ENCODE measurements at regions not wholly inside any gene's neighbourhood (a gene's known extent, or its start where the extent isn't known, plus 50 kb on each side); places are given as distances from the start of the nearest gene placed in this dataset.
"Not testable (repeated sequence)": the region's sequence is repeated elsewhere in the genome, so short reads cannot be mapped to it uniquely, and the experiment has no call there.

- TF ChIP-seq CTCF (IDR thresholded peaks at IDR 0.05; ENCODE audit: low read depth, low read length), result no peak
- DNase-seq (ENCODE audit: extremely low read depth, low read depth), result no peak
These were observed 63.3 kb downstream of the HAPSTR1 start for GRCh38 chr16:9154567-9155410.

GRCh38 chr16:9155871-9156270 lies 64.4 kb downstream of the HAPSTR1 start:
- no peak for DNase-seq (ENCODE audit: extremely low read depth, low read depth)
- no peak for TF ChIP-seq CTCF (IDR thresholded peaks at IDR 0.05; ENCODE audit: low read depth, low read length)

- DNase-seq (ENCODE audit: extremely low read depth, low read depth), result no peak
- peak; percentile 89 for TF ChIP-seq CTCF (IDR thresholded peaks at IDR 0.05; ENCODE audit: low read depth, low read length)
These were observed 68.6 kb downstream of the HAPSTR1 start for GRCh38 chr16:9159839-9160550.

- no peak for TF ChIP-seq CTCF (IDR thresholded peaks at IDR 0.05; ENCODE audit: low read depth, low read length)
- no peak for DNase-seq (ENCODE audit: extremely low read depth, low read depth)
These were observed 69.1 kb downstream of the HAPSTR1 start for GRCh38 chr16:9160551-9160911.

GRCh38 chr16:9165681-9166080 lies 74.2 kb downstream of the HAPSTR1 start:
- no peak for TF ChIP-seq CTCF (IDR thresholded peaks at IDR 0.05; ENCODE audit: low read depth, low read length)
- no peak for DNase-seq (ENCODE audit: extremely low read depth, low read depth)

GRCh38 chr16:9166326-9166993 lies 75.0 kb downstream of the HAPSTR1 start:
- DNase-seq (ENCODE audit: extremely low read depth, low read depth), result not testable (repeated sequence)

- no peak for TF ChIP-seq CTCF (IDR thresholded peaks at IDR 0.05; ENCODE audit: low read depth, low read length)
- no peak for DNase-seq (ENCODE audit: extremely low read depth, low read depth)
These were observed 77.7 kb downstream of the HAPSTR1 start for GRCh38 chr16:9169094-9169493.
